Cerebellar nuclear complex (tissue), 1 donor: ENCODE measurements at regions not wholly inside any gene's neighbourhood (a gene's known extent, or its start where the extent isn't known, plus 50 kb on each side); places are given as distances from the start of the nearest gene placed in this dataset.

Source experiments
- DNase-seq, 2 experiments: peaks; one replicate each; lab custom pipeline; 2025; lab: John Stamatoyannopoulos, UW

DNA sequence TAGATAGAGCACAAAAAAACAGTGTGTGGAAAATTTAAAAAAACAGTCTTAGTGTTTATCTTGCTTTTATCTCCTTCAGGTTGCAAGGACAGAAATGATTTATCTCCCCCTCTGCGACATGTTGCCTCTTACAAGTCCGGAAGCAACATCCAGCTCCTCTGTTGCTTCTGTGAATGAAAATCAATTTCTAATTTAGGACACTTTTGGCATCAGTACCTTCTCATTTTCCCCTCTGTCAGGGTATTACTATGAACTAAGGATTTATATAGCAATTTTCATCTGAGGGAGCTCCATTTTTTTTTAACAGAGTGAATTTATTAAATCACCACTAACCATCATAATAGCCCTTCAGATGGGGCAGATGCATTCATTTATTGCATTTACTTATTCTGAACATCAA lies 116.6 kb upstream of the PLXNC1 start:
- DNase-seq, result no peak

DNA sequence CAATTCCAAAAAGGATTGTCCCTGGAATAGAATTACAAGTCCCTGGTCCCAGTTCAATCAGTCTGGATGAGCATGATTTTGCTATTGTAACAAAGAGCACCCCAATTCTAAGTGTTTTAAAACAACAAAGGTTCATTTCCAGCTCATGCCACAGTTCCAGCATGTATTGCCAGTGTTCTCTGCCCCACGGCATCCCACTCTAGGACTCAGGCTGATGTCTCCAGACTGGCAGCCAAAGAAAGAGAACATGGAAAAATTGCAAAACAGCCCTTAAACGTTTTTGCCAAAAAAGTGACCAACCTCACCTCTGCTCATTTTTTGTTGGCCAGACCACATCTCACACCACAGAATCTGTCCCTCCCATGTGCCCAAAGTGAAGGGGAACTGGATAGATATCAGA lies 116.0 kb upstream of the PLXNC1 start:
- DNase-seq, result no peak

DNA sequence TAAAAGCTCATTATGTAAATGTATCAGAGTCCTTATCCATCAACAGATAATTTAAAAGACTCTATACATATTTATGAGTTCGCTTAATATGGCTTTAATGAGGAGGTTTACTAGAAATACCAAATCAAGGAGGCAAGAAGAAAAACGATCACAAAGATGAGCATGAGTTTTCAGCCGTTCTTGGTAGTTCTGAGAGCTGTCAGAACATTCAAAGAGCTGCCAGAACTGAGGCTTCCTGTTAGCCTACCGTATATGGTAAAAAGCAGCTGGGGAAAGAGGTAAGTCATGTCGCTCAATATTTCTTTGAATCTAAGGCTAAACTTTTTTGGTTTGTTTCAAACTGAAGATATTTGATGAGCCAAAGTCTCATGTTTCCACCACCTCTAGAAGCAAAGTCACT lies 115.3 kb upstream of the PLXNC1 start:
- no peak for DNase-seq

- DNase-seq, result no peak
Observed at GRCh38 chr12:94033784-94034183, 114.6 kb upstream of the PLXNC1 start.

- DNase-seq, result no peak
Observed at GRCh38 chr12:94037444-94037843, 110.9 kb upstream of the PLXNC1 start.

- DNase-seq, result no peak
Observed at GRCh38 chr12:94038605-94039004, 109.8 kb upstream of the PLXNC1 start.

GRCh38 chr12:94039199-94039840 lies 109.1 kb upstream of the PLXNC1 start:
- no peak for DNase-seq

DNA sequence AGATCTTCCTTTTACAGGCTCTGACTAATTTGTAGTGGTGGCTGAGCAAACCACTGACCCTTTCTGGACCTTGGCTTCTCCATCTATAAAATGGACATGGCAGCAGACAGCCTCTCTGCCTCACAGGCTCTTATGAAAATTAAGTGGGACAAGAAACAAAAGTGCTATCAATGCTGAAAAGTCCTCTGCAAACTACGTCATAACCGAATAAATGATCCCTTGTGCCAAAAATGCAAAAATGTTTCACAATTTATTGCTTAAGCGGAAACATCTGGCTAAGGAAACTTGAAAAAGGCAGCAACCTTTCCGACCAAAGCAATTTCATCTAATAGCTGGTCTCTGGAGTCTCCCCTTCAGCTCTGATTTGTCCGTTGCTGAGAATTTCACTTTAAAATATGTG lies 108.5 kb upstream of the PLXNC1 start:
- no peak for DNase-seq

DNA sequence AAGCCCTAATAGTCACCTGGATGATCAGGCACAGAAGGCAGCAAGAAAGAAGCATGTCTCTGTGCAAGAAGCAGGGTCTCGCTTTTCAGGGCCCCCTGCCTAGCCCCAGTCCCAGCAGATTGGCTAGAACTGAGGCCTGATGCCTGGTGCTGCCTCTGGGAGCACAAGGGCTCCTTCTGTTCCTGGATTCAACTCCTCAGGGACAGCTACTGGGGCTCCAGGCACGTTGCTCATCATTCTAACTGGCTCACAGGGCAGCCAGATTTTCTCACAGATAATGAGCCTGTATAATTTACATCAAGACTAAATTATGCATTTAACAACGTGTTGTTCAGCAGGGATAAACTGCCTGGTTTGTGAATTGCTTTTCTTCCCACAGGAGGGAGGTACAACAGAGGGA lies 106.5 kb upstream of the PLXNC1 start:
- no peak for DNase-seq

GRCh38 chr12:94042321-94042720 lies 106.1 kb upstream of the PLXNC1 start:
- DNase-seq, result no peak

DNA sequence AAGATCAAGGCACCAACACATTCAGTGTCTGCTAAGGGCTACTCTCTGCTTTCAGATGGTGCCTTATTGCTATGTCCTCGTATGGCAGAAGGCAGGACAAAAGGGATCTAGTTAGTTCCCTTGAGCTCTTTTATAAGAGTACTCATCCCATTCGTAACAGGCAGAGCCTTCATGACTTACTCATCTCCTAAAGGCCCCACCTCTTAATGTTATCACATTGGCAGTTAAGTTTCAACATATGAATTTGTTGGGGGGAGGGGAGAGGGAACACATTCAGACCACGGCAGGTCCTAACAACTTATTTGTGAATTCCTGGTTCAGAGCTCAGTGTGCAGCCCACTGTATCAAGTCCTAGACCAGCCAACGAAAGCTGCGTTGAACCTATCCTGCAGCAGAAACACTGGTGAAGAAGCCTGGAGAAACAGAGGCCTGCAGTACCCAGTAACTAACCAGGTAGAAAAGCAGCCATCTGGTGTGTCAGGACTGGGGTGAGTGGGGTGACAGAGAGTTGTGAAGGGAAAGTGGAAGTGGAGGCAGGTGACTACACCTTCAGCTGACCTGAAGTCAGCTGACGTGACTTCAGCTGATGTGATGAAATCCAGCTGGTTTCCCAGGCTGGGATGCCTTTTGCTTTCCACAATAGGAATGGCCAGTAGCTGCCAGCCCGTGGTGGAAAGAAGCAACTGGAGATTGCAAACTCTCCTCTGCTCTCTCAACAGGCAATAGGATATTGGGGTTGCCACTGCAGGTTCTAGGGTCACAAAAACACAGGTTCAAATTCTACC lies 101.6 kb upstream of the PLXNC1 start:
- no peak for DNase-seq

GRCh38 chr12:94047781-94048567 lies 100.4 kb upstream of the PLXNC1 start:
- no peak for DNase-seq

DNA sequence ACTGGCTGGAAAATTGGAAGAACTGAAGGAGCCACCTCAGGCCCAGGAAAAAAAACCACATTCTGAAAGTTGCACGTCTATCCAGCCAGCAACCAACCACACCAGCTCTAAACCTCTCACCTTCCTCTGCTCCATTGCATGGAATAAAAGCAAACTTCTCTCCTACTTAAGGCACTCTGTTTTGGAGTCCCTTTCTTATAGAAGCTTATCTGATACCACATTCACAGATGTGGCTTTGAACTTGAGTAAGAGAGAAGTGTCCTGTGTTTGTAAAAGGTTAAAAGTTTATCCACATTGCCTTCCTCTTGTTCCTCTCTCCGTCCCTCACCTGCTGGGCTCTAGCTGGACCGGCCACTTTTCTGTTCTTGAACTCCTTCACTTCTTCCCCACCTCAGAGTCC lies 99.6 kb upstream of the PLXNC1 start:
- DNase-seq, result no peak

- DNase-seq, result no peak
Observed at GRCh38 chr12:94049718-94050117, 98.7 kb upstream of the PLXNC1 start.

DNA sequence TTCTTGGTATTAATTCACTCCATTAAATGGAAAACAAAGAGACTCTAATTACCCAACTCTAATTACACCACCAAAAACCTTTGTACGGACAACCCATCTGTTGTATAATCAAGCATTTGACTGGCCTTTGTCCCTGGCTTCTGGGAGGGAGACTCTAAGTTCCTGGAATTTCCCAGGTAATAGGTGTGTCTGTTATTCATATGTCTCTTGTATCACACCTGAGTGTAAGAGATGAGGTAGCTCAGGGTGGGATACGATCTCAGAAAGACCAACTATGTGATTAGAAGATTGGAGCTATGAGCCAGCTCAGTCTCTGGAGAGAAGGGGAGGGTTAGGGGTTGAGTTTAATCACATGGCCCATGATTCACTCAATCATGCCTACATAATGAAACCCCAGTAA lies 94.7 kb upstream of the PLXNC1 start:
- DNase-seq, result no peak

- no peak for DNase-seq
Observed at GRCh38 chr12:94055528-94055927, 92.8 kb upstream of the PLXNC1 start.

DNA sequence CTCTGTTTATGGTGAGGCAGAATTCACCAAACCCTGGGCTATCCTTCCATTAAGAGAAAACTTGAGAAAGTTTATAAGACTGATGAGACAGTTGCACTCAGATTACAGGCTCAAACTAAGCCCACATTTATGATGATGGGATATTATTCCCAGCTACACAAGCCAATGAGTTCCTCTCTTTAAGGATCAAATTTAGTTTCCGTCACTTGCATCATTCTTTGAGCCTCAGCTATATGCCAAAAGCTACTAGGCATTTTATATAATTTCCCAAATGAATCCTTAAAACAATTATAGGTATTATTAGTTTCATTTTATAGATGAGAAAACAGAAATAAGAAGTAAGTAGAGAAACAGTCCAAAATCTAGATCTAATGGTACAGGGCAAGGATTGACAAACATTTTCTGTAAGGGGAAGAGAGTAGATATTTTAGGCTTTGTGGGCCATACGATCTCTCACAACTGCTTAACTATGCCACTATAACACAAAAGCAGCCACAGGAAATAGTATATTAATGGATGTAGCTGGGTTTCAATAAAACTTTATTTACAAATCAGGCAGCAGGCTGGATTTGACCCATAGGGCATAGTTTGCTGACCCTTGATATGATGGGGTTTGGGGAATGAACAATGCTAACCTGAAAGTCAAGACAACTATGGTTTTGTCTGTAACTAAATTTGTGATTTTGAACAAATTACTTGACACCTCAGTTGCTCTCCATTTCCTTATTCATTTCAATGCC lies 91.8 kb upstream of the PLXNC1 start:
- DNase-seq, result no peak

GRCh38 chr12:94057262-94058151 lies 90.9 kb upstream of the PLXNC1 start:
- DNase-seq, result no peak

- no peak for DNase-seq
Observed at GRCh38 chr12:94059394-94060368, 88.7 kb upstream of the PLXNC1 start.

- no peak for DNase-seq
Observed at GRCh38 chr12:94062194-94062593, 86.2 kb upstream of the PLXNC1 start.
